K562 (cell line): ENCODE measurements at regions not wholly inside any gene's neighbourhood (a gene's known extent, or its start where the extent isn't known, plus 50 kb on each side); places are given as distances from the start of the nearest gene placed in this dataset.

Experiments
- ATAC-seq: fragments of 200-7000 bp; cut with Tn5 transposase; 3 replicates; pipeline ENCODE4 v1.9.1; 2020; ENCODE audit warnings: moderate library complexity
- BruUV-seq: library from RNA; stranded (reverse); fragments of 400-500 nt; replicated peaks from 2 replicates; lab custom pipeline; 2021; lab: Mats Ljungman, UMichigan
- CTCF ChIA-PET: fragments of 300-600 bp; formaldehyde crosslinking; extraction: SDS; loops from one replicate; lab custom pipeline; 2021; ENCODE audit warnings: low intra/inter-chr PET ratio; lab: Yijun Ruan, JAX
- POLR2A ChIA-PET: fragments of 300-600, 350-650 bp; sonication (Branson Sonifier 250); formaldehyde crosslinking; extraction: SDS; loops from one replicate; lab custom pipeline; 2021; ENCODE audit warnings: antibody characterized with exemption, inconsistent platforms; lab: Yijun Ruan, JAX
- DNase-seq, 4 experiments: peaks; one replicate each; pipeline versions ENCODE4 v3.0.0 to v3.0.0-alpha.2; 2011 to 2018; ENCODE audit warnings: low spot score in 3 of 4, mixed read lengths in 3 of 4; ENCODE audit errors: extremely low read depth in 1 of 4
- FAIRE-seq: peaks from 2 replicates; lab custom pipeline; 2011; peaks lifted over from hg19 to GRCh38; lab: Jason Lieb, UNC
- H2AFZ ChIP-seq: 2 replicates; pipeline ENCODE4 v1.6.0; 2011; ENCODE audit warnings: low read depth, low read length, control low read depth, inconsistent platforms
- H3K27ac ChIP-seq: fragments of 200-600 bp; 3 replicates; pipeline ENCODE4 v1.8.0; 2011; ENCODE audit warnings: low read depth, mild to moderate bottlenecking, control low read depth, inconsistent platforms, low read length, moderate library complexity, mixed read lengths; ENCODE audit errors: extremely low read depth
- H3K27me3 ChIP-seq, 2 experiments: fragments of 300-600 bp in 1 of 2; 2 replicates in 1 of 2; 3 replicates in 1 of 2; pipeline versions ENCODE4 v1.6.0 to v1.8.0; 2011; ENCODE audit warnings: inconsistent platforms in 2 of 2, low read length in 2 of 2, mild to moderate bottlenecking in 1 of 2, mixed read lengths in 1 of 2, moderate library complexity in 1 of 2; ENCODE audit not compliant: control insufficient read depth in 2 of 2, insufficient read depth in 2 of 2
- H3K36me3 ChIP-seq: fragments of 300-600 bp; 3 replicates; pipeline ENCODE4 v1.8.0; 2011; ENCODE audit warnings: mild to moderate bottlenecking, low read length, inconsistent platforms; ENCODE audit not compliant: control insufficient read depth, insufficient read depth
- H3K4me1 ChIP-seq, 2 experiments: fragments of 200-600 bp in 1 of 2; replicated peaks in 1 of 2; 2 replicates in 1 of 2; 3 replicates in 1 of 2; pipeline versions ENCODE4 v1.5.1 to v1.8.0; 2011; ENCODE audit warnings: inconsistent platforms in 2 of 2, low read length in 2 of 2, mild to moderate bottlenecking in 1 of 2, mixed read lengths in 1 of 2, moderate library complexity in 1 of 2; ENCODE audit not compliant: control insufficient read depth in 2 of 2, insufficient read depth in 2 of 2
- H3K4me2 ChIP-seq: 2 replicates; pipeline ENCODE4 v1.6.1; 2011; ENCODE audit warnings: low read length, control low read depth, inconsistent platforms, mixed read lengths; ENCODE audit not compliant: insufficient read depth
- H3K4me3 ChIP-seq: fragments of 200-600 bp; sonication (generic), shearing (Covaris generic); 2 replicates; pipeline ENCODE4 v1.5.1; 2016; ENCODE audit warnings: control low read depth, inconsistent platforms
- H3K79me2 ChIP-seq: fragments of 200-600 bp; 3 replicates; pipeline ENCODE4 v1.8.0; 2011; ENCODE audit warnings: low read length, inconsistent platforms; ENCODE audit not compliant: control insufficient read depth, insufficient read depth
- H3K9ac ChIP-seq, 2 experiments: 2 replicates each; pipeline versions ENCODE4 v1.6.0 to v1.6.1; 2011; ENCODE audit warnings: low read depth in 2 of 2, low read length in 2 of 2, control low read depth in 1 of 2, inconsistent platforms in 1 of 2, mild to moderate bottlenecking in 1 of 2, mixed read lengths in 1 of 2; ENCODE audit not compliant: insufficient read depth in 1 of 2
- H3K9me1 ChIP-seq: one replicate; pipeline ENCODE4 v1.6.0; 2011; ENCODE audit warnings: inconsistent platforms, mild to moderate bottlenecking, low read length, moderate library complexity; ENCODE audit not compliant: control insufficient read depth, insufficient read depth
- H3K9me3 ChIP-seq: replicated peaks from 2 replicates; pipeline ENCODE4 v1.5.1; 2011; ENCODE audit warnings: low read depth, low read length, inconsistent platforms; ENCODE audit not compliant: control insufficient read depth, insufficient read depth
- H4K20me1 ChIP-seq: replicated peaks from 2 replicates; pipeline ENCODE4 v1.6.1; 2011; ENCODE audit warnings: low read length, inconsistent platforms, mixed read lengths; ENCODE audit not compliant: control insufficient read depth, insufficient read depth
- HDAC2 ChIP-seq: fragments of 450-650 bp; IDR thresholded peaks from 2 replicates; pipeline ENCODE4 v1.6.1; 2016; ENCODE audit warnings: mild to moderate bottlenecking
- KAT2B ChIP-seq: IDR thresholded peaks from one replicate; pipeline ENCODE4 v1.6.1; 2012; ENCODE audit warnings: low read depth, mild to moderate bottlenecking, control low read depth, inconsistent platforms, low read length, moderate library complexity
- KAT8 ChIP-seq: fragments of 450-650 bp; IDR thresholded peaks from 2 replicates; pipeline ENCODE4 v1.6.1; 2016; ENCODE audit warnings: low read depth, mild to moderate bottlenecking
- MAFF ChIP-seq: IDR thresholded peaks from 2 replicates; pipeline ENCODE4 v1.6.1; 2012; ENCODE audit warnings: low read length, improper control_type of control experiment
- MEF2A ChIP-seq: IDR thresholded peaks from 2 replicates; pipeline ENCODE4 v1.6.1; 2011; ENCODE audit warnings: low read depth, mild to moderate bottlenecking, low read length, moderate library complexity; ENCODE audit not compliant: control insufficient read depth
- SMARCA5 ChIP-seq: fragments of 450-650 bp; IDR thresholded peaks from 2 replicates; pipeline ENCODE4 v1.6.1; 2016
- WGBS: fragments of 100-300 bp; shearing (Covaris generic); methylation state at CpG from one replicate; pipeline ENCODE4 v1.1.6; 2016; ENCODE audit warnings: low coverage, mixed read lengths; ENCODE audit not compliant: insufficient coverage; ENCODE audit errors: missing lambda C conversion rate; 5-methylcytosine and 5-hydroxymethylcytosine counted together
- in situ Hi-C: fragments of 300-500 bp; cut with MboI; formaldehyde crosslinking; loops from 4 replicates; pipeline ENCODE4 v1.15.0; 2018; ENCODE audit warnings: inconsistent platforms, mixed read lengths
- intact Hi-C: fragments of 100-400 bp; cut with micrococcal nuclease; formaldehyde crosslinking; loops from 2 replicates; pipeline ENCODE4 v1.14.2; 2022
- TF ChIP-seq, protein P1 (sequence below): fragments of 150-350 bp; conservative IDR thresholded peaks from 2 replicates; pipeline ENCODE4 v1.6.1; 2014; ENCODE audit warnings: low read length
- TF ChIP-seq, protein P2 (sequence below): fragments of 450-650 bp; conservative IDR thresholded peaks from 2 replicates; pipeline ENCODE4 v1.6.1; 2016; ENCODE audit warnings: missing genetic modification characterization, low read depth, mild to moderate bottlenecking, control low read depth, missing compliant biosample characterization
- TF ChIP-seq, protein P3 (sequence below): sonication (generic); formaldehyde crosslinking; IDR thresholded peaks from 2 replicates; pipeline ENCODE4 v1.5.0; 2020; ENCODE audit warnings: missing genetic modification reagents
- TF ChIP-seq, protein P4 (sequence below), 2 experiments: fragments of 200-800 bp in 1 of 2; sonication (Bioruptor generic) in 1 of 2; sonication (generic) in 1 of 2; formaldehyde crosslinking in 1 of 2; IDR thresholded peaks in 1 of 2; conservative IDR thresholded peaks in 1 of 2; 2 replicates each; pipeline versions ENCODE4 v1.5.0 to v1.6.1; 2016 to 2020; ENCODE audit warnings: missing compliant biosample characterization in 1 of 2, missing genetic modification characterization in 1 of 2, missing genetic modification reagents in 1 of 2
- TF ChIP-seq, protein P5 (sequence below): fragments of 450-650 bp; formaldehyde crosslinking; IDR thresholded peaks from 2 replicates; pipeline ENCODE4 v1.4.0; 2020; ENCODE audit warnings: mild to moderate bottlenecking, moderate library complexity

DNA sequence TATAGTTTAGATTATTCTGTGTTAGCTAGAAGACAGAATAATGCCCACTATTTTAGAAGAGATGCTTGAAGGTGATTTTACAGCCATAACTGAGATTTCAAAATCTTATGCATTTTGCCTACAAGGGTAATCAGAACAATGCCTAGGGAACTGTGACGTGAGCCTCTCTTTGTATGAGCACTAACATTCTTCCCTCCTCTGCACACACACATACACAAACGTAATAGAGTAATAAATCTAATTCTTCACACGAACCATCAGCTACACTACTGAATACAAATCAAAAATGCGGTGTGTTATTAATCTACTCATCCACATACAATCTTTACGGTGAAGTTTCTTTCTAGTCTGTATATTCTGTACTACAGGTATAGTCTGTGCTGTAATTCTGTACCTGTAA is 227.8 kb downstream of the PLK2 start (continued):
- TF ChIP-seq, protein P1, sequence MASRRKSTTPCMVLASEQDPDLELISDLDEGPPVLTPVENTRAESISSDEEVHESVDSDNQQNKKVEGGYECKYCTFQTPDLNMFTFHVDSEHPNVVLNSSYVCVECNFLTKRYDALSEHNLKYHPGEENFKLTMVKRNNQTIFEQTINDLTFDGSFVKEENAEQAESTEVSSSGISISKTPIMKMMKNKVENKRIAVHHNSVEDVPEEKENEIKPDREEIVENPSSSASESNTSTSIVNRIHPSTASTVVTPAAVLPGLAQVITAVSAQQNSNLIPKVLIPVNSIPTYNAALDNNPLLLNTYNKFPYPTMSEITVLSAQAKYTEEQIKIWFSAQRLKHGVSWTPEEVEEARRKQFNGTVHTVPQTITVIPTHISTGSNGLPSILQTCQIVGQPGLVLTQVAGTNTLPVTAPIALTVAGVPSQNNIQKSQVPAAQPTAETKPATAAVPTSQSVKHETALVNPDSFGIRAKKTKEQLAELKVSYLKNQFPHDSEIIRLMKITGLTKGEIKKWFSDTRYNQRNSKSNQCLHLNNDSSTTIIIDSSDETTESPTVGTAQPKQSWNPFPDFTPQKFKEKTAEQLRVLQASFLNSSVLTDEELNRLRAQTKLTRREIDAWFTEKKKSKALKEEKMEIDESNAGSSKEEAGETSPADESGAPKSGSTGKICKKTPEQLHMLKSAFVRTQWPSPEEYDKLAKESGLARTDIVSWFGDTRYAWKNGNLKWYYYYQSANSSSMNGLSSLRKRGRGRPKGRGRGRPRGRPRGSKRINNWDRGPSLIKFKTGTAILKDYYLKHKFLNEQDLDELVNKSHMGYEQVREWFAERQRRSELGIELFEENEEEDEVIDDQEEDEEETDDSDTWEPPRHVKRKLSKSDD: no peak
- TF ChIP-seq, protein P2, sequence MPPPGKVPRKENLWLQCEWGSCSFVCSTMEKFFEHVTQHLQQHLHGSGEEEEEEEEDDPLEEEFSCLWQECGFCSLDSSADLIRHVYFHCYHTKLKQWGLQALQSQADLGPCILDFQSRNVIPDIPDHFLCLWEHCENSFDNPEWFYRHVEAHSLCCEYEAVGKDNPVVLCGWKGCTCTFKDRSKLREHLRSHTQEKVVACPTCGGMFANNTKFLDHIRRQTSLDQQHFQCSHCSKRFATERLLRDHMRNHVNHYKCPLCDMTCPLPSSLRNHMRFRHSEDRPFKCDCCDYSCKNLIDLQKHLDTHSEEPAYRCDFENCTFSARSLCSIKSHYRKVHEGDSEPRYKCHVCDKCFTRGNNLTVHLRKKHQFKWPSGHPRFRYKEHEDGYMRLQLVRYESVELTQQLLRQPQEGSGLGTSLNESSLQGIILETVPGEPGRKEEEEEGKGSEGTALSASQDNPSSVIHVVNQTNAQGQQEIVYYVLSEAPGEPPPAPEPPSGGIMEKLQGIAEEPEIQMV (tag): no peak
- TF ChIP-seq, protein P3, sequence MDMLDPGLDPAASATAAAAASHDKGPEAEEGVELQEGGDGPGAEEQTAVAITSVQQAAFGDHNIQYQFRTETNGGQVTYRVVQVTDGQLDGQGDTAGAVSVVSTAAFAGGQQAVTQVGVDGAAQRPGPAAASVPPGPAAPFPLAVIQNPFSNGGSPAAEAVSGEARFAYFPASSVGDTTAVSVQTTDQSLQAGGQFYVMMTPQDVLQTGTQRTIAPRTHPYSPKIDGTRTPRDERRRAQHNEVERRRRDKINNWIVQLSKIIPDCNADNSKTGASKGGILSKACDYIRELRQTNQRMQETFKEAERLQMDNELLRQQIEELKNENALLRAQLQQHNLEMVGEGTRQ (CRISPR knock-in tag): no peak
- no peak for TF ChIP-seq HDAC2

DNA sequence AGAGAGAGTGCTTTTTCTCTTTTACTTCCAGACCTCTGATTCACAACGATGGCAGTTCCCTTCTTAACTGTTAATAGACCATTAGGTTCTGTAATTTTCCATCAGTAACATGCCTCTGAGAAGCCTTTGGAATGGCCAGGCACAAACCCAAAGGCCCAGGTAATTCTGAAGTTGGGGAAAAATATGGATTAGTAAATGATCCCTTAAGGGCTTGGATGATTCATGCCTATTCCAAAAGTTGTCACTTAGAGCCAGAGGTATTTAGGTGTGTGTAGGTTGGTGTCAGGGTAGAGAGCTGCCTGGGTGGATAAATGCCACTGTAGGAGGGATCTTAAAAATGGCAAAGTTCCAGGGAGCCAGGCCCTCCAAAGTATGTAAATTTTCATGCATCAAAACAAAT is 228.8 kb downstream of the PLK2 start:
- Histone ChIP-seq H3K9me3 (no peaks in the 10 kb centered on the region), H4K20me1 (no peaks in the 10 kb centered on the region), H3K27ac (no peak overlapping the region), H3K36me3 (no peaks in the 10 kb centered on the region), H2AFZ (no peak overlapping the region), H3K4me3 (no peak overlapping the region), H3K9me1 (no peaks in the 10 kb centered on the region), H3K4me1 (no peaks in the 10 kb centered on the region), H3K79me2 (no peaks in the 10 kb centered on the region), H3K9ac (no peak overlapping the region), H3K4me2 (no peak overlapping the region), H3K27me3 (no peaks in the 10 kb centered on the region)
- intact Hi-C loops: no loop called here
- WGBS: 0% methylated on average over 1 of the region's 1 CpG
- TF ChIP-seq KAT2B (no peak), MAFF (no peak), KAT8 (no peak), MEF2A (no peak), SMARCA5 (no peak)
- TF ChIP-seq, protein P4, sequence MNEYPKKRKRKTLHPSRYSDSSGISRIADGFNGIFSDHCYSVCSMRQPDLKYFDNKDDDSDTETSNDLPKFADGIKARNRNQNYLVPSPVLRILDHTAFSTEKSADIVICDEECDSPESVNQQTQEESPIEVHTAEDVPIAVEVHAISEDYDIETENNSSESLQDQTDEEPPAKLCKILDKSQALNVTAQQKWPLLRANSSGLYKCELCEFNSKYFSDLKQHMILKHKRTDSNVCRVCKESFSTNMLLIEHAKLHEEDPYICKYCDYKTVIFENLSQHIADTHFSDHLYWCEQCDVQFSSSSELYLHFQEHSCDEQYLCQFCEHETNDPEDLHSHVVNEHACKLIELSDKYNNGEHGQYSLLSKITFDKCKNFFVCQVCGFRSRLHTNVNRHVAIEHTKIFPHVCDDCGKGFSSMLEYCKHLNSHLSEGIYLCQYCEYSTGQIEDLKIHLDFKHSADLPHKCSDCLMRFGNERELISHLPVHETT (CRISPR knock-in tag; conservative IDR thresholded peaks at IDR 0.05 in 1 of 2, IDR thresholded peaks at IDR 0.05 in 1 of 2): no peak
- TF ChIP-seq, protein P5, sequence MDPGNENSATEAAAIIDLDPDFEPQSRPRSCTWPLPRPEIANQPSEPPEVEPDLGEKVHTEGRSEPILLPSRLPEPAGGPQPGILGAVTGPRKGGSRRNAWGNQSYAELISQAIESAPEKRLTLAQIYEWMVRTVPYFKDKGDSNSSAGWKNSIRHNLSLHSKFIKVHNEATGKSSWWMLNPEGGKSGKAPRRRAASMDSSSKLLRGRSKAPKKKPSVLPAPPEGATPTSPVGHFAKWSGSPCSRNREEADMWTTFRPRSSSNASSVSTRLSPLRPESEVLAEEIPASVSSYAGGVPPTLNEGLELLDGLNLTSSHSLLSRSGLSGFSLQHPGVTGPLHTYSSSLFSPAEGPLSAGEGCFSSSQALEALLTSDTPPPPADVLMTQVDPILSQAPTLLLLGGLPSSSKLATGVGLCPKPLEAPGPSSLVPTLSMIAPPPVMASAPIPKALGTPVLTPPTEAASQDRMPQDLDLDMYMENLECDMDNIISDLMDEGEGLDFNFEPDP: no peak
- ATAC-seq (no peak), DNase-seq (no peak), FAIRE-seq (no peak)
- POLR2A ChIA-PET: no interaction called here
- BruUV-seq: no TSS peak
- in situ Hi-C loops: no loop called here
- CTCF ChIA-PET: no interaction called here
